ENCODE measurements at regions not wholly inside any gene's neighbourhood (a gene's known extent, or its start where the extent isn't known, plus 50 kb on each side); places are given as distances from the start of the nearest gene placed in this dataset.

- TF ChIP-seq CTCF (IDR thresholded peaks at IDR 0.05) (no peak), POLR2AphosphoS5 (IDR thresholded peaks at IDR 0.05; ENCODE audit: low read depth, low read length) (no peak), RCOR1 (IDR thresholded peaks at IDR 0.05; ENCODE audit: low read length) (no peak), YY1 (IDR thresholded peaks at IDR 0.05; ENCODE audit: low read depth) (no peak), TCF12 (IDR thresholded peaks at IDR 0.05) (no peak)
These were observed 88.2 kb upstream of the RPL34 start for GRCh38 chr4:108532187-108532586.
